SK-N-MC (cell line): ENCODE measurements at regions not wholly inside any gene's neighbourhood (a gene's known extent, or its start where the extent isn't known, plus 50 kb on each side); places are given as distances from the start of the nearest gene placed in this dataset.

Experiments used
- EZH2 ChIP-seq: fragments of 200-600 bp; sonication (generic); IDR thresholded peaks from one replicate; pipeline ENCODE4 v1.6.1; 2017; ENCODE audit warnings: antibody characterized with exemption
- POLR2AphosphoS5 ChIP-seq: IDR thresholded peaks from 2 replicates; pipeline ENCODE4 v1.6.1; 2012; ENCODE audit warnings: mild to moderate bottlenecking, low read depth, low read length, borderline replicate concordance

DNA sequence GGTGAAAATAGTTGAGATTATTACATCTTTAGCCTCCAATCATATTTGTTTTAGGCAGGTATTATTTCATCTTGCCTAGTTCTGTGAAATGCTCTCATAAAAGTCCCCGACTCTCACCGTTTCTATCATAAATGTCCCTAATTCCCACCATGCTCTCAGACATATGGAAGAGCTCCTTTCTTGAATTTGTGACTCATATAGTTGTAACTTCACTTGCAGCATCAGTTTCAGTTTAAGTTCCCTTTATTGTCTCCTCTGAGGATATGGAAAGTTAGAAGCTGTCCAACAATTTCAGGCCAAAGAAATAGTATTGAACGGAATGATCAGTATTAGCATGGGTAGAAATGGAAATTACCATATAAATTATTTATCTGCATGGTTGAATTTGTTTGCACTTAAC, 187.5 kb upstream of the NR4A3 start:
- TF ChIP-seq EZH2: no peak
- no peak for TF ChIP-seq POLR2AphosphoS5
